MM.1S (cell line): ENCODE measurements at regions not wholly inside any gene's neighbourhood (a gene's known extent, or its start where the extent isn't known, plus 50 kb on each side); places are given as distances from the start of the nearest gene placed in this dataset.

Experiments
- DNase-seq: peaks from one replicate; pipeline ENCODE4 v3.0.0-alpha.2; 2015
- H2AFZ ChIP-seq: fragments of 300-600 bp; sonication (generic); 2 replicates; pipeline ENCODE4 v1.6.0; 2016; ENCODE audit warnings: antibody characterized with exemption, low read length
- H3F3A ChIP-seq: fragments of 300-600 bp; sonication (generic); 2 replicates; pipeline ENCODE4 v1.6.1; 2016; ENCODE audit warnings: mild to moderate bottlenecking, antibody characterized with exemption, low read length, moderate library complexity, mixed read lengths; ENCODE audit not compliant: insufficient read depth
- H3K27ac ChIP-seq: fragments of 300-600 bp; sonication (generic); 2 replicates; pipeline ENCODE4 v1.5.1; 2016; ENCODE audit warnings: mild to moderate bottlenecking, low read length
- H3K27me3 ChIP-seq: fragments of 300-600 bp; sonication (generic); replicated peaks from 2 replicates; pipeline ENCODE4 v1.6.0; 2016; ENCODE audit warnings: low read length; ENCODE audit not compliant: insufficient read depth
- H3K36me3 ChIP-seq: fragments of 300-600 bp; sonication (generic); replicated peaks from 2 replicates; pipeline ENCODE4 v1.6.1; 2016; ENCODE audit warnings: mild to moderate bottlenecking, low read length, mixed read lengths; ENCODE audit not compliant: insufficient read depth
- H3K4me1 ChIP-seq: fragments of 300-600 bp; sonication (generic); 2 replicates; pipeline ENCODE4 v1.6.1; 2016; ENCODE audit warnings: low read length, mixed read lengths
- H3K4me2 ChIP-seq: fragments of 300-600 bp; sonication (generic); 2 replicates; pipeline ENCODE4 v1.6.0; 2016; ENCODE audit warnings: low read depth, low read length
- H3K4me3 ChIP-seq: fragments of 300-600 bp; sonication (generic); 2 replicates; pipeline ENCODE4 v1.5.1; 2016; ENCODE audit warnings: low read length, mixed read lengths
- H3K79me2 ChIP-seq: fragments of 300-600 bp; sonication (generic); 2 replicates; pipeline ENCODE4 v1.6.1; 2016; ENCODE audit warnings: mixed run types, low read length, mixed read lengths
- H3K9ac ChIP-seq: fragments of 300-600 bp; sonication (generic); 2 replicates; pipeline ENCODE4 v1.6.1; 2016; ENCODE audit warnings: low read length, mixed read lengths
- H3K9me2 ChIP-seq: fragments of 300-600 bp; sonication (generic); replicated peaks from 2 replicates; pipeline ENCODE4 v1.6.1; 2016; ENCODE audit warnings: mild to moderate bottlenecking, low read length, mixed read lengths; ENCODE audit not compliant: insufficient read depth
- H3K9me3 ChIP-seq: fragments of 300-600 bp; sonication (generic); replicated peaks from 2 replicates; pipeline ENCODE4 v1.6.1; 2016; ENCODE audit warnings: mild to moderate bottlenecking, low read length, mixed read lengths; ENCODE audit not compliant: insufficient read depth
- H4K20me1 ChIP-seq: fragments of 300-600 bp; sonication (generic); 2 replicates; pipeline ENCODE4 v1.6.1; 2016; ENCODE audit warnings: mild to moderate bottlenecking, low read length, moderate library complexity, mixed read lengths; ENCODE audit not compliant: insufficient read depth
- EZH2 ChIP-seq: fragments of 300-600 bp; sonication (generic); optimal IDR thresholded peaks from 2 replicates; pipeline ENCODE3; 2017; ENCODE audit warnings: low read depth, mild to moderate bottlenecking, antibody characterized with exemption, low read length, mixed read lengths
- EZH2phosphoT487 ChIP-seq: fragments of 300-600 bp; sonication (generic); IDR thresholded peaks from 2 replicates; pipeline ENCODE4 v1.6.1; 2018; ENCODE audit warnings: antibody characterized with exemption, low read length
- TF ChIP-seq, protein P1 (sequence below): fragments of 300-600 bp; sonication (generic); IDR thresholded peaks from 2 replicates; pipeline ENCODE4 v1.5.1; 2016; ENCODE audit warnings: antibody characterized with exemption, low read length, mixed read lengths

- no peaks in the 10 kb centered on the region for H3K27me3 ChIP-seq
- H4K20me1 ChIP-seq: no peaks in the 10 kb centered on the region
- DNase-seq: no peak
- no peak overlapping the region for H3K9ac ChIP-seq
- H3K9me2 ChIP-seq: no peaks in the 10 kb centered on the region
- H3K4me2 ChIP-seq: no peak overlapping the region
- H3F3A ChIP-seq: no peaks in the 10 kb centered on the region
- no peaks in the 10 kb centered on the region for H3K4me1 ChIP-seq
- no peak overlapping the region for H2AFZ ChIP-seq
- TF ChIP-seq EZH2 (no peak), EZH2phosphoT487 (no peak)
- TF ChIP-seq, protein P1, sequence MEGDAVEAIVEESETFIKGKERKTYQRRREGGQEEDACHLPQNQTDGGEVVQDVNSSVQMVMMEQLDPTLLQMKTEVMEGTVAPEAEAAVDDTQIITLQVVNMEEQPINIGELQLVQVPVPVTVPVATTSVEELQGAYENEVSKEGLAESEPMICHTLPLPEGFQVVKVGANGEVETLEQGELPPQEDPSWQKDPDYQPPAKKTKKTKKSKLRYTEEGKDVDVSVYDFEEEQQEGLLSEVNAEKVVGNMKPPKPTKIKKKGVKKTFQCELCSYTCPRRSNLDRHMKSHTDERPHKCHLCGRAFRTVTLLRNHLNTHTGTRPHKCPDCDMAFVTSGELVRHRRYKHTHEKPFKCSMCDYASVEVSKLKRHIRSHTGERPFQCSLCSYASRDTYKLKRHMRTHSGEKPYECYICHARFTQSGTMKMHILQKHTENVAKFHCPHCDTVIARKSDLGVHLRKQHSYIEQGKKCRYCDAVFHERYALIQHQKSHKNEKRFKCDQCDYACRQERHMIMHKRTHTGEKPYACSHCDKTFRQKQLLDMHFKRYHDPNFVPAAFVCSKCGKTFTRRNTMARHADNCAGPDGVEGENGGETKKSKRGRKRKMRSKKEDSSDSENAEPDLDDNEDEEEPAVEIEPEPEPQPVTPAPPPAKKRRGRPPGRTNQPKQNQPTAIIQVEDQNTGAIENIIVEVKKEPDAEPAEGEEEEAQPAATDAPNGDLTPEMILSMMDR: no peak
- no peak overlapping the region for H3K4me3 ChIP-seq
- no peaks in the 10 kb centered on the region for H3K36me3 ChIP-seq
- H3K79me2 ChIP-seq: no peaks in the 10 kb centered on the region
- no peaks in the 10 kb centered on the region for H3K9me3 ChIP-seq
- no peak overlapping the region for H3K27ac ChIP-seq
Observed at GRCh38 chr2:185108588-185108987, 510.3 kb downstream of the ZNF804A start.

DNA sequence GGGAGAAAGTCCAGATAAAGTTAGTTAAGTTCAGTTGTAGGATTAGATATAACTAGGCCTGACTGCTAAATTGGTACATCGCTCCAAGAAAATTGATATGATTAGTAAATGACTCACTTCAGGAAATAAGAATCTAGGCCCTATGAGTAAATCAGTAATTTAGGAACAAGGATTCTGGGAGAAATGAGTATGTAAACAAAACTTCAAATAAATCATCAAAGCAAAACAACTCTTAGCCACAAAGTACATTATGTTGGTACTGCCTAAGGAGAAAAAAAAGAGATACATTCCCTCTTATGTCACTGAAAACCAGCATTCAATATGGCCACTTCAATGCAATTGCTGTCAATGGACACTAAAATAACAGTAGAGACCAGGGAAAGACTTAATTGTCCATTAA lies 529.1 kb downstream of the ZNF804A start:
- DNase-seq: no peak

GRCh38 chr2:185128346-185128745 lies 530.0 kb downstream of the ZNF804A start:
- H3K27me3 ChIP-seq: no peaks in the 10 kb centered on the region
- H3K9me3 ChIP-seq: no peaks in the 10 kb centered on the region
- H3K9me2 ChIP-seq: no peaks in the 10 kb centered on the region
- no peaks in the 10 kb centered on the region for H3K36me3 ChIP-seq
- no peak overlapping the region for H3K27ac ChIP-seq
- no peak for DNase-seq
- no peaks in the 10 kb centered on the region for H4K20me1 ChIP-seq
- TF ChIP-seq, protein P1: no peak
- TF ChIP-seq EZH2phosphoT487 (no peak), EZH2 (no peak)
- no peak overlapping the region for H3K4me2 ChIP-seq
- H3K4me1 ChIP-seq: peaks cover 15% of the 10 kb centered on the region
- no peak overlapping the region for H3K9ac ChIP-seq
- H3K79me2 ChIP-seq: no peaks in the 10 kb centered on the region
- no peaks in the 10 kb centered on the region for H3F3A ChIP-seq
- H3K4me3 ChIP-seq: no peak overlapping the region
- H2AFZ ChIP-seq: no peak overlapping the region

More for the DNA sequence above, 529.1 kb downstream of the ZNF804A start:
- Histone ChIP-seq H3K4me2 (no peak overlapping the region), H3K9ac (no peak overlapping the region), H2AFZ (no peak overlapping the region), H3K27ac (no peak overlapping the region), H3K9me2 (no peaks in the 10 kb centered on the region), H3K36me3 (no peaks in the 10 kb centered on the region), H4K20me1 (no peaks in the 10 kb centered on the region), H3F3A (no peaks in the 10 kb centered on the region), H3K79me2 (no peaks in the 10 kb centered on the region), H3K27me3 (no peaks in the 10 kb centered on the region), H3K4me3 (no peak overlapping the region), H3K9me3 (no peaks in the 10 kb centered on the region), H3K4me1 (peaks cover 15% of the 10 kb centered on the region)
- TF ChIP-seq, protein P1: no peak
- TF ChIP-seq EZH2phosphoT487 (no peak), EZH2 (no peak)
